OCI-LY1 (cell line): ENCODE measurements at regions not wholly inside any gene's neighbourhood (a gene's known extent, or its start where the extent isn't known, plus 50 kb on each side); places are given as distances from the start of the nearest gene placed in this dataset.

Source experiments
- H2AFZ ChIP-seq: fragments of 200-600 bp; sonication (generic), shearing (Covaris generic); 2 replicates; pipeline ENCODE4 v1.6.0; 2014; ENCODE audit warnings: antibody characterized with exemption, mild to moderate bottlenecking, low read length
- H3F3A ChIP-seq: fragments of 200-600 bp; sonication (generic), shearing (Covaris generic); 2 replicates; pipeline ENCODE4 v1.6.0; 2014; ENCODE audit warnings: mild to moderate bottlenecking, antibody characterized with exemption, low read length, moderate library complexity; ENCODE audit not compliant: insufficient read depth
- H3K27ac ChIP-seq: fragments of 200-600 bp; sonication (generic); 2 replicates; pipeline ENCODE4 v1.5.1; 2014; ENCODE audit warnings: low read length, mixed run types, mild to moderate bottlenecking, low read depth; ENCODE audit not compliant: poor library complexity, severe bottlenecking
- H3K27me3 ChIP-seq: fragments of 200-600 bp; sonication (generic); 2 replicates; pipeline ENCODE4 v1.6.0; 2014; ENCODE audit warnings: antibody characterized with exemption, mild to moderate bottlenecking, low read length, moderate library complexity; ENCODE audit not compliant: insufficient read depth
- H3K36me3 ChIP-seq: fragments of 200-600 bp; sonication (generic); 2 replicates; pipeline ENCODE4 v1.6.1; 2014; ENCODE audit warnings: mild to moderate bottlenecking, antibody characterized with exemption, low read length, moderate library complexity, mixed read lengths; ENCODE audit not compliant: insufficient read depth
- H3K4me1 ChIP-seq: fragments of 200-600 bp; sonication (generic); 2 replicates; pipeline ENCODE4 v1.5.1; 2014; ENCODE audit warnings: mild to moderate bottlenecking, low read length, moderate library complexity; ENCODE audit not compliant: insufficient read depth, severe bottlenecking
- H3K4me2 ChIP-seq: fragments of 200-600 bp; sonication (generic), shearing (Covaris generic); 2 replicates; pipeline ENCODE4 v1.6.1; 2014; ENCODE audit warnings: low read length
- H3K4me3 ChIP-seq: fragments of 200-600 bp; sonication (generic); 2 replicates; pipeline ENCODE4 v1.5.1; 2014; ENCODE audit warnings: low read length, low read depth, mild to moderate bottlenecking, mixed read lengths; ENCODE audit not compliant: poor library complexity, severe bottlenecking
- H3K79me2 ChIP-seq: fragments of 200-600 bp; shearing (Covaris generic); 2 replicates; pipeline ENCODE4 v1.6.1; 2016; ENCODE audit warnings: mixed run types, low read length, mixed read lengths; ENCODE audit not compliant: insufficient read depth
- H3K9ac ChIP-seq: fragments of 200-600 bp; sonication (generic), shearing (Covaris generic); 2 replicates; pipeline ENCODE4 v1.6.1; 2014; ENCODE audit warnings: mild to moderate bottlenecking, low read length, mixed read lengths
- H3K9me2 ChIP-seq: fragments of 200-600 bp; sonication (generic), shearing (Covaris generic); 2 replicates; pipeline ENCODE4 v1.6.1; 2014; ENCODE audit warnings: low read depth, mild to moderate bottlenecking, low read length, mixed read lengths
- H3K9me3 ChIP-seq: fragments of 200-600 bp; shearing (Covaris generic); 2 replicates; pipeline ENCODE4 v1.6.1; 2014; ENCODE audit warnings: low read length, mixed read lengths
- H4K20me1 ChIP-seq: fragments of 200-600 bp; sonication (generic), shearing (Covaris generic); 2 replicates; pipeline ENCODE4 v1.6.0; 2016; ENCODE audit warnings: mild to moderate bottlenecking, low read length; ENCODE audit not compliant: insufficient read depth
- EZH2 ChIP-seq: fragments of 200-600 bp; sonication (generic), shearing (Covaris generic); IDR thresholded peaks from 2 replicates; pipeline ENCODE4 v1.8.0; 2017; ENCODE audit warnings: borderline replicate concordance, mixed run types, mild to moderate bottlenecking, antibody characterized with exemption, low read length, moderate library complexity, mixed read lengths
- TF ChIP-seq, protein P1 (sequence below): fragments of 200-600 bp; sonication (generic), shearing (Covaris generic); IDR thresholded peaks from 2 replicates; pipeline ENCODE4 v1.5.1; 2017; ENCODE audit warnings: mild to moderate bottlenecking, antibody characterized with exemption, low read length, moderate library complexity, mixed read lengths

DNA sequence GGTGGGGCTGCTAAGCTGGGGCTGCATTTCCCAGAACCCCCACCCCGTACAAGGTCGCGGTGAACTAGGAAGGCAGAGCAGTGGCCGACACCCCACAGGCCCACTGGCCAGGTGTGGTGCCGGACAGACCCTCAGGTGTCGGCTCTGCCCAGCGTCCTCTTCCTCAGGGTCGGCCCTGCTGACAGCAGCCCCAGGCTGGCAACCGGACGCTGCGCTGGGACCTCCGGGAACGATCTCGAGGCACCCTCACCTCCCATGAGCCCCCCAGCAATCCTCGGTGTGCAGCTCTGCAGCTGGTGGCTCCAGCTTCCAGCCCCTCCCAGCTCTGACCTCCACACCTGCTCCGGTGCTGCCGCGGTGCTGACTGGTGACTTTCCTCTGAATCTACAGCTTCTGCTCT lies 142.9 kb upstream of the SPACA7 start:
- Histone ChIP-seq H3K9ac (no peak overlapping the region), H2AFZ (no peak overlapping the region), H3K4me2 (no peak overlapping the region), H3K27me3 (peaks cover 4% of the 10 kb centered on the region; the same call in 1 of the 2 replicates), H4K20me1 (no peaks in the 10 kb centered on the region), H3F3A (no peaks in the 10 kb centered on the region), H3K4me1 (no peaks in the 10 kb centered on the region), H3K4me3 (no peak overlapping the region), H3K9me3 (no peaks in the 10 kb centered on the region), H3K9me2 (no peaks in the 10 kb centered on the region), H3K79me2 (no peaks in the 10 kb centered on the region), H3K36me3 (no peaks in the 10 kb centered on the region), H3K27ac (no peak overlapping the region)
- no peak for TF ChIP-seq EZH2
- TF ChIP-seq, protein P1, sequence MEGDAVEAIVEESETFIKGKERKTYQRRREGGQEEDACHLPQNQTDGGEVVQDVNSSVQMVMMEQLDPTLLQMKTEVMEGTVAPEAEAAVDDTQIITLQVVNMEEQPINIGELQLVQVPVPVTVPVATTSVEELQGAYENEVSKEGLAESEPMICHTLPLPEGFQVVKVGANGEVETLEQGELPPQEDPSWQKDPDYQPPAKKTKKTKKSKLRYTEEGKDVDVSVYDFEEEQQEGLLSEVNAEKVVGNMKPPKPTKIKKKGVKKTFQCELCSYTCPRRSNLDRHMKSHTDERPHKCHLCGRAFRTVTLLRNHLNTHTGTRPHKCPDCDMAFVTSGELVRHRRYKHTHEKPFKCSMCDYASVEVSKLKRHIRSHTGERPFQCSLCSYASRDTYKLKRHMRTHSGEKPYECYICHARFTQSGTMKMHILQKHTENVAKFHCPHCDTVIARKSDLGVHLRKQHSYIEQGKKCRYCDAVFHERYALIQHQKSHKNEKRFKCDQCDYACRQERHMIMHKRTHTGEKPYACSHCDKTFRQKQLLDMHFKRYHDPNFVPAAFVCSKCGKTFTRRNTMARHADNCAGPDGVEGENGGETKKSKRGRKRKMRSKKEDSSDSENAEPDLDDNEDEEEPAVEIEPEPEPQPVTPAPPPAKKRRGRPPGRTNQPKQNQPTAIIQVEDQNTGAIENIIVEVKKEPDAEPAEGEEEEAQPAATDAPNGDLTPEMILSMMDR: no peak

DNA sequence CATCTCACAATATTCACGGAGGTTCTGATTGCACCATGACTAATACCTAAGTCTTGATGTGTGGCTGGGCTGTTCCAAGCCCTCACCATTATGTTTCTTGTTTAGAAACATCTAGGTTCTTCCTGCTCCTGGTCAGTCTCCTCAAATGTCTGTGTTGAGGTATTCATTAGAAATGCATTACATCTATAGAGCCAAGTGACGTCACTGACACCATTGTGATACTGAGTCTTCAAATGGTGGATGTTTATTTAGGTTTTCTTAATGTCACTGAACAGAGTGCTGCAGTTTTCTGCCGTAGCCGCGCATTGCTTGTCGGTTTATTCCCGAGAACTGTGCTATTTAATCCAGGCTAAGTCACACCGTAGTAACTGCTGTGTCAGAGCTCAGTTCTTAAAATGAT lies 142.4 kb upstream of the SPACA7 start:
- Histone ChIP-seq H3K79me2 (no peaks in the 10 kb centered on the region), H3K27me3 (peaks cover 4% of the 10 kb centered on the region; the same call in 1 of the 2 replicates), H3F3A (no peaks in the 10 kb centered on the region), H3K9me2 (no peaks in the 10 kb centered on the region), H2AFZ (no peak overlapping the region), H3K4me3 (no peak overlapping the region), H3K36me3 (no peaks in the 10 kb centered on the region), H3K9me3 (no peaks in the 10 kb centered on the region), H3K4me1 (no peaks in the 10 kb centered on the region), H3K4me2 (no peak overlapping the region), H3K27ac (no peak overlapping the region), H4K20me1 (no peaks in the 10 kb centered on the region), H3K9ac (no peak overlapping the region)
- TF ChIP-seq, protein P1: no peak
- no peak for TF ChIP-seq EZH2

DNA sequence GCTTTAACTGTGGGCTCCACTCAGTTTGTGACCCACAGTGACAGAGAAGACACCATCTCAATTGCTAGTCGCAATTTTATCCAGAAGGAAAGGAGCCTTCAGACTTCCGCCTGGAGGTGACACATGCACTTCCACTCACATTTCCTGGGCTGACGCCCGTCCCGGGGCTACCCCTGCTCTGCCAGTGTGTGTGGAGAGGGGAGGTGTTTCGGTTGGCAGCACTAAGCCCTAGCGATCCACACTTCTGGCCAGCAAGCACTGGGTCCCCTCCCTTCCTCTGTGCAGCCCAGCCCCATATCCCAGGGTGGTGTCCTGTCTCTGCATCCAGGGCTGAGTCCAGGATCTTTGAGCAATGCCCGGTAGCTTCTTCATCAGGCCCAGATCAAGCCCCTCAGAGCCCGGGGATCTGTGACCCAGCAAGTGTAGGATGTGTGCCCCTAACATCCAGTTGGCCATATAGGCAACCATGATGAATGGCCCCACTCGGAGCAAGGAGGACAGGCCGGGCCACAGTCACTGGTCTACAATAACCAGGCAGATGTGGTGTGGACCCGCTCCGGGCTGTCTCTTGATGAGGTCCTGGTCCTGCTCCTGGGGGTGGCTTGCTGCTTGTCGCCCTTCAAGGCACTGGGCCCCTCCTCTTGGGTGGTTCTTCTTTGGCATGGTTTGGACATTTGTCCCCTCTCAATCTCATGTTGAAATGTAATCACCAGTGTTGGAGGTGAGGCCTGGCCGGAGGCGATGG lies 141.9 kb upstream of the SPACA7 start:
- Histone ChIP-seq H3K9ac (no peak overlapping the region), H3K27me3 (peaks cover 4% of the 10 kb centered on the region; the same call in 1 of the 2 replicates), H3K27ac (no peak overlapping the region), H3K4me3 (no peak overlapping the region), H3F3A (no peaks in the 10 kb centered on the region), H3K36me3 (no peaks in the 10 kb centered on the region), H3K9me2 (no peaks in the 10 kb centered on the region), H2AFZ (no peak overlapping the region), H4K20me1 (no peaks in the 10 kb centered on the region), H3K4me1 (no peaks in the 10 kb centered on the region), H3K9me3 (no peaks in the 10 kb centered on the region), H3K79me2 (no peaks in the 10 kb centered on the region), H3K4me2 (no peak overlapping the region)
- no peak for TF ChIP-seq EZH2
- TF ChIP-seq, protein P1: no peak
